Epithelial cell of prostate (primary cell): ENCODE measurements at regions not wholly inside any gene's neighbourhood (a gene's known extent, or its start where the extent isn't known, plus 50 kb on each side); places are given as distances from the start of the nearest gene placed in this dataset.

Source experiments
- DNase-seq: peaks from one replicate; pipeline ENCODE4 v3.0.0-alpha.2; 2011; ENCODE audit warnings: low read depth, low spot score
- H3K27ac ChIP-seq: fragments of 450-650 bp; 2 replicates; pipeline ENCODE4 v1.5.1; 2017; ENCODE audit warnings: mild to moderate bottlenecking

- H3K27ac ChIP-seq = no peak overlapping the region
- DNase-seq = no peak
Measured at GRCh38 chr5:141779503-141779973, 97.5 kb upstream of the ARAP3 start.

GRCh38 chr5:141778683-141779082 is 96.7 kb upstream of the ARAP3 start:
- H3K27ac ChIP-seq = no peak overlapping the region
- DNase-seq = no peak

- no peak overlapping the region for H3K27ac ChIP-seq
- DNase-seq = no peak
Measured at GRCh38 chr5:141778206-141778605, 96.2 kb upstream of the ARAP3 start.

GRCh38 chr5:141777711-141778110 is 95.7 kb upstream of the ARAP3 start:
- DNase-seq = no peak
- H3K27ac ChIP-seq = no peak overlapping the region

GRCh38 chr5:141777130-141777529 is 95.1 kb upstream of the ARAP3 start:
- H3K27ac ChIP-seq = no peak overlapping the region
- no peak for DNase-seq

GRCh38 chr5:141773779-141774562 is 91.9 kb upstream of the ARAP3 start:
- no peak overlapping the region for H3K27ac ChIP-seq
- DNase-seq = no peak

- H3K27ac ChIP-seq = no peak overlapping the region
- DNase-seq = no peak
Measured at GRCh38 chr5:141772281-141772680, 90.3 kb upstream of the ARAP3 start.

- DNase-seq = no peak
- no peak overlapping the region for H3K27ac ChIP-seq
Measured at GRCh38 chr5:141771562-141771961, 89.5 kb upstream of the ARAP3 start.

- no peak overlapping the region for H3K27ac ChIP-seq
- DNase-seq = no peak
Measured at GRCh38 chr5:141771031-141771430, 89.0 kb upstream of the ARAP3 start.

GRCh38 chr5:141769671-141770070 is 87.6 kb upstream of the ARAP3 start:
- no peak for DNase-seq
- no peak overlapping the region for H3K27ac ChIP-seq

- DNase-seq = no peak
- no peak overlapping the region for H3K27ac ChIP-seq
Measured at GRCh38 chr5:141767671-141768070, 85.6 kb upstream of the ARAP3 start.

GRCh38 chr5:141765896-141766551 is 84.0 kb upstream of the ARAP3 start:
- no peak overlapping the region for H3K27ac ChIP-seq
- no peak for DNase-seq

- no peak for DNase-seq
- no peak overlapping the region for H3K27ac ChIP-seq
Measured at GRCh38 chr5:141763541-141763940, 81.5 kb upstream of the ARAP3 start.

GRCh38 chr5:141762790-141763368 is 80.8 kb upstream of the ARAP3 start:
- no peak overlapping the region for H3K27ac ChIP-seq
- DNase-seq = no peak

GRCh38 chr5:141762316-141762715 is 80.3 kb upstream of the ARAP3 start:
- no peak for DNase-seq
- no peak overlapping the region for H3K27ac ChIP-seq

GRCh38 chr5:141760753-141761152 is 78.7 kb upstream of the ARAP3 start:
- no peak overlapping the region for H3K27ac ChIP-seq
- no peak for DNase-seq

GRCh38 chr5:141760193-141760592 is 78.2 kb upstream of the ARAP3 start:
- DNase-seq = no peak
- H3K27ac ChIP-seq = no peak overlapping the region

GRCh38 chr5:141758310-141758998 is 76.4 kb upstream of the ARAP3 start:
- no peak for DNase-seq
- H3K27ac ChIP-seq = no peak overlapping the region

- H3K27ac ChIP-seq = no peak overlapping the region
- DNase-seq = no peak
Measured at GRCh38 chr5:141757402-141757801, 75.4 kb upstream of the ARAP3 start.

- no peak for DNase-seq
- no peak overlapping the region for H3K27ac ChIP-seq
Measured at GRCh38 chr5:141756196-141756595, 74.2 kb upstream of the ARAP3 start.
